Mesenchymal stem cell (in vitro differentiated cells and primary cell): ENCODE measurements at regions not wholly inside any gene's neighbourhood (a gene's known extent, or its start where the extent isn't known, plus 50 kb on each side); places are given as distances from the start of the nearest gene placed in this dataset.

ENCODE experiments used
- DNase-seq: peaks from one replicate; pipeline ENCODE4 v3.0.0-alpha.2; 2013
- H2AFZ ChIP-seq: one replicate; pipeline ENCODE4 v1.6.1; 2013; ENCODE audit warnings: low read depth, mild to moderate bottlenecking, control low read depth, inconsistent platforms, low read length, moderate library complexity
- H2AK5ac ChIP-seq: 2 replicates; pipeline ENCODE4 v1.6.1; 2013; ENCODE audit warnings: low read length, moderate library complexity, mild to moderate bottlenecking, inconsistent platforms; ENCODE audit not compliant: severe bottlenecking
- H2BK120ac ChIP-seq: one replicate; pipeline ENCODE4 v1.6.1; 2013; ENCODE audit warnings: low read depth, mild to moderate bottlenecking, inconsistent platforms, low read length, moderate library complexity
- H2BK12ac ChIP-seq, 2 experiments: one replicate each; pipeline ENCODE4 v1.6.1; 2013; ENCODE audit warnings: inconsistent platforms in 2 of 2, low read length in 2 of 2, mild to moderate bottlenecking in 2 of 2, moderate library complexity in 2 of 2, control low read depth in 1 of 2
- H2BK15ac ChIP-seq: one replicate; pipeline ENCODE4 v1.6.1; 2013; ENCODE audit warnings: mild to moderate bottlenecking, low read depth, inconsistent platforms; ENCODE audit not compliant: poor library complexity, severe bottlenecking
- H2BK5ac ChIP-seq: 2 replicates; pipeline ENCODE4 v1.6.1; 2013; ENCODE audit warnings: low read depth, mild to moderate bottlenecking, low read length, control low read depth, inconsistent platforms; ENCODE audit not compliant: poor library complexity, severe bottlenecking
- H3K14ac ChIP-seq, 2 experiments: one replicate each; pipeline ENCODE4 v1.6.1; 2013; ENCODE audit warnings: inconsistent platforms in 2 of 2, low read length in 2 of 2, control low read depth in 1 of 2, mild to moderate bottlenecking in 1 of 2, moderate library complexity in 1 of 2
- H3K18ac ChIP-seq, 2 experiments: one replicate each; pipeline ENCODE4 v1.6.1; 2013; ENCODE audit warnings: inconsistent platforms in 2 of 2, low read length in 2 of 2, control low read depth in 1 of 2, low read depth in 1 of 2, mild to moderate bottlenecking in 1 of 2
- H3K23ac ChIP-seq, 2 experiments: one replicate each; pipeline ENCODE4 v1.6.1; 2013; ENCODE audit warnings: inconsistent platforms in 2 of 2, low read length in 2 of 2, mild to moderate bottlenecking in 2 of 2, moderate library complexity in 2 of 2, control low read depth in 1 of 2
- H3K27ac ChIP-seq: 2 replicates; pipeline ENCODE4 v1.5.1; 2013; ENCODE audit warnings: mild to moderate bottlenecking, moderate library complexity, low read length, control low read depth, inconsistent platforms; ENCODE audit not compliant: poor library complexity, severe bottlenecking
- H3K27me3 ChIP-seq, 2 experiments: 2 replicates each; pipeline versions ENCODE4 v1.6.1 to v1.7.0; 2013; ENCODE audit warnings: low read length in 2 of 2, mild to moderate bottlenecking in 2 of 2, moderate library complexity in 2 of 2, control low read depth in 1 of 2, inconsistent platforms in 1 of 2; ENCODE audit not compliant: control insufficient read depth in 1 of 2, insufficient read depth in 1 of 2
- H3K36me3 ChIP-seq, 2 experiments: 2 replicates each; pipeline versions ENCODE4 v1.6.1 to v1.7.0; 2013; ENCODE audit warnings: low read length in 2 of 2, control low read depth in 1 of 2, inconsistent platforms in 1 of 2, low read depth in 1 of 2, mild to moderate bottlenecking in 1 of 2; ENCODE audit not compliant: insufficient read depth in 2 of 2, control insufficient read depth in 1 of 2
- H3K4ac ChIP-seq, 2 experiments: one replicate each; pipeline ENCODE4 v1.6.1; 2013; ENCODE audit warnings: inconsistent platforms in 2 of 2, low read length in 2 of 2, mild to moderate bottlenecking in 2 of 2, moderate library complexity in 2 of 2, control low read depth in 1 of 2, low read depth in 1 of 2
- H3K4me1 ChIP-seq: 2 replicates; pipeline ENCODE4 v1.6.1; 2013; ENCODE audit warnings: low read depth, low read length, control low read depth; ENCODE audit not compliant: control insufficient read depth, insufficient read depth
- H3K4me2 ChIP-seq: 2 replicates; pipeline ENCODE4 v1.6.1; 2013; ENCODE audit warnings: low read length, mild to moderate bottlenecking, inconsistent platforms; ENCODE audit not compliant: poor library complexity, severe bottlenecking
- H3K4me3 ChIP-seq, 2 experiments: 2 replicates each; pipeline versions ENCODE4 v1.5.1 to v1.7.0; 2013; ENCODE audit warnings: low read length in 2 of 2, mild to moderate bottlenecking in 2 of 2, control low read depth in 1 of 2, low read depth in 1 of 2; ENCODE audit not compliant: insufficient read depth in 1 of 2
- H3K79me1 ChIP-seq: replicated peaks from 2 replicates; pipeline ENCODE4 v1.6.1; 2013; ENCODE audit warnings: mild to moderate bottlenecking, control low read depth, low read length, inconsistent platforms; ENCODE audit not compliant: poor library complexity, severe bottlenecking
- H3K9ac ChIP-seq: 2 replicates; pipeline ENCODE4 v1.7.0; 2013; ENCODE audit warnings: mild to moderate bottlenecking, low read length, moderate library complexity
- H3K9me3 ChIP-seq: 2 replicates; pipeline ENCODE4 v1.7.0; 2013; ENCODE audit warnings: mild to moderate bottlenecking, low read length; ENCODE audit not compliant: control insufficient read depth
- H4K8ac ChIP-seq: one replicate; pipeline ENCODE4 v1.6.1; 2013; ENCODE audit warnings: inconsistent platforms, mild to moderate bottlenecking, low read length, moderate library complexity
- H4K91ac ChIP-seq: one replicate; pipeline ENCODE4 v1.6.1; 2013; ENCODE audit warnings: mild to moderate bottlenecking, low read length, inconsistent platforms
- WGBS: methylation state at CpG from one replicate; pipeline ENCODE4 v1.1.7; 2013; ENCODE audit warnings: mixed read lengths; 5-methylcytosine and 5-hydroxymethylcytosine counted together

GRCh38 chr2:56127010-56127409 lies 56.8 kb upstream of the CCDC85A start:
- Histone ChIP-seq H2AFZ (no peak overlapping the region), H3K79me1 (no peaks in the 10 kb centered on the region), H3K4me1 (no peaks in the 10 kb centered on the region), H3K4me3 (no peak overlapping the region), H4K91ac (no peak overlapping the region), H2AK5ac (no peak overlapping the region), H2BK15ac (no peak overlapping the region), H3K27ac (no peak overlapping the region), H3K23ac (no peak overlapping the region), H3K9me3 (no peaks in the 10 kb centered on the region), H2BK5ac (no peak overlapping the region), H3K36me3 (no peaks in the 10 kb centered on the region), H3K27me3 (peaks cover 0 to 13% of the 10 kb centered on the region in 2 experiments), H3K18ac (no peak overlapping the region), H2BK12ac (no peak overlapping the region), H2BK120ac (no peak overlapping the region), H3K9ac (no peak overlapping the region), H3K4me2 (no peak overlapping the region), H3K4ac (no peak overlapping the region), H4K8ac (no peak overlapping the region), H3K14ac (no peak overlapping the region)
- WGBS: 86% methylated on average over 1 of the region's 1 CpG
- no peak for DNase-seq

GRCh38 chr2:56127463-56128152 lies 56.2 kb upstream of the CCDC85A start:
- 80% methylated on average over 5 of the region's 6 CpGs for WGBS
- H3K27me3 ChIP-seq: peaks cover 0 to 10% of the 10 kb centered on the region in 2 experiments
- no peak overlapping the region for H2BK5ac ChIP-seq
- H2AFZ ChIP-seq: no peak overlapping the region
- no peak overlapping the region for H4K8ac ChIP-seq
- DNase-seq: peak; percentile 29
- H3K4me2 ChIP-seq: no peak overlapping the region
- H4K91ac ChIP-seq: no peak overlapping the region
- H2BK15ac ChIP-seq: no peak overlapping the region
- H2BK120ac ChIP-seq: no peak overlapping the region
- H3K18ac ChIP-seq: no peak overlapping the region
- H3K9ac ChIP-seq: no peak overlapping the region
- no peak overlapping the region for H3K4ac ChIP-seq
- no peak overlapping the region for H2AK5ac ChIP-seq
- no peaks in the 10 kb centered on the region for H3K79me1 ChIP-seq
- H3K4me3 ChIP-seq: no peak overlapping the region
- H3K36me3 ChIP-seq: no peaks in the 10 kb centered on the region
- no peak overlapping the region for H3K23ac ChIP-seq
- no peaks in the 10 kb centered on the region for H3K4me1 ChIP-seq
- no peaks in the 10 kb centered on the region for H3K9me3 ChIP-seq
- no peak overlapping the region for H3K27ac ChIP-seq
- no peak overlapping the region for H2BK12ac ChIP-seq
- no peak overlapping the region for H3K14ac ChIP-seq

GRCh38 chr2:56128235-56128634 lies 55.6 kb upstream of the CCDC85A start:
- no peak overlapping the region for H2BK12ac ChIP-seq
- no peak overlapping the region for H3K4me3 ChIP-seq
- no peak overlapping the region for H2AK5ac ChIP-seq
- no peak overlapping the region for H2AFZ ChIP-seq
- H3K36me3 ChIP-seq: no peaks in the 10 kb centered on the region
- no peak overlapping the region for H4K91ac ChIP-seq
- H3K27me3 ChIP-seq: peaks cover 0 to 10% of the 10 kb centered on the region in 2 experiments
- no peak overlapping the region for H2BK120ac ChIP-seq
- H2BK15ac ChIP-seq: no peak overlapping the region
- no peaks in the 10 kb centered on the region for H3K4me1 ChIP-seq
- H3K9ac ChIP-seq: no peak overlapping the region
- no peaks in the 10 kb centered on the region for H3K79me1 ChIP-seq
- H4K8ac ChIP-seq: no peak overlapping the region
- H2BK5ac ChIP-seq: no peak overlapping the region
- H3K18ac ChIP-seq: no peak overlapping the region
- DNase-seq: no peak
- 60% methylated on average over 1 of the region's 3 CpGs for WGBS
- no peak overlapping the region for H3K14ac ChIP-seq
- H3K27ac ChIP-seq: no peak overlapping the region
- H3K4me2 ChIP-seq: no peak overlapping the region
- H3K23ac ChIP-seq: no peak overlapping the region
- H3K4ac ChIP-seq: no peak overlapping the region
- no peaks in the 10 kb centered on the region for H3K9me3 ChIP-seq

GRCh38 chr2:56130463-56131070 lies 53.2 kb upstream of the CCDC85A start:
- Histone ChIP-seq H3K4me1 (no peaks in the 10 kb centered on the region), H3K27me3 (peaks cover 0 to 4% of the 10 kb centered on the region in 2 experiments), H3K4ac (no peak overlapping the region), H2BK12ac (no peak overlapping the region), H3K14ac (no peak overlapping the region), H3K9ac (no peak overlapping the region), H3K4me3 (no peak overlapping the region), H3K9me3 (no peaks in the 10 kb centered on the region), H4K91ac (no peak overlapping the region), H3K23ac (no peak overlapping the region), H2AFZ (no peak overlapping the region), H3K27ac (no peak overlapping the region), H3K18ac (no peak overlapping the region), H3K36me3 (no peaks in the 10 kb centered on the region), H3K4me2 (no peak overlapping the region), H3K79me1 (no peaks in the 10 kb centered on the region), H2BK5ac (no peak overlapping the region), H2BK15ac (no peak overlapping the region), H2AK5ac (no peak overlapping the region), H4K8ac (no peak overlapping the region), H2BK120ac (no peak overlapping the region)
- WGBS: 79% methylated on average over 5 of the region's 5 CpGs
- DNase-seq: peak; percentile 57
